Putamen (tissue), 1 donor: ENCODE measurements at regions not wholly inside any gene's neighbourhood (a gene's known extent, or its start where the extent isn't known, plus 50 kb on each side); places are given as distances from the start of the nearest gene placed in this dataset.

Experiments
- DNase-seq: peaks from one replicate; pipeline ENCODE4 v3.0.0-alpha.2; 2016; ENCODE audit warnings: low spot score

- DNase-seq, result no peak
These were observed 64.0 kb upstream of the FERD3L start for GRCh38 chr7:19209166-19209696.

GRCh38 chr7:19206721-19207120 is 61.5 kb upstream of the FERD3L start:
- no peak for DNase-seq

GRCh38 chr7:19203686-19204085 is 58.5 kb upstream of the FERD3L start:
- no peak for DNase-seq

GRCh38 chr7:19202599-19202998 is 57.4 kb upstream of the FERD3L start:
- DNase-seq, result no peak
